ENCODE measurements at regions not wholly inside any gene's neighbourhood (a gene's known extent, or its start where the extent isn't known, plus 50 kb on each side); places are given as distances from the start of the nearest gene placed in this dataset.

DNA sequence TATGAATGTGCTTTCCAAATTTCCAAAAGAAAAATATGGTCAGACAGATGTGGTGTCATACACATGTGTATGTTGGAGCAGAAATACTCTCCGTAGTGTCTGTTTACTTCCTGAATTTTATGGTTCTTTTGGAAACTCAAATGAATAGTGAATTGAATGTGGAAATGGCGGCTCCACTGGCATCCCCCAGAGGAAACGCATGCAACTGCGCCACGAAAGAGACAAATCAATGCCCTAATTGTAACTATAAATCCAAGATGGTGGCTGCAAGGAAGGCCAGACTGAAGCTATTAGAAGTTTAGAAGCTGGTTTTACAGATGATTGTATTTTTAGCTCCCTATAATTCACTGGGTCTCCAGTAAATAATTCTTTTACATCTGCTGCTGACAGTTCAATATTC is 246.7 kb downstream of the FGFR2 start:
- H3K4me1 ChIP-seq (ENCODE audit: control insufficient read depth in 1 of 2, extremely low read depth in 1 of 2, insufficient read depth in 2 of 2, low read length in 2 of 2): no peaks in the 10 kb centered on the region

GRCh38 chr10:121352231-121352855 is 245.9 kb downstream of the FGFR2 start:
- Mint-ChIP-seq H3K9me3 (peaks cover 4 to 14% (median 9%) of the 10 kb centered on the region in 3 donors), H3K36me3 (no peaks in the 10 kb centered on the region), H3K4me3 (no peak overlapping the region), H3K4me1 (no peaks in the 10 kb centered on the region), H3K27me3 (peaks cover 0 to 2% of the 10 kb centered on the region in 2 donors), H3K27ac (no peak overlapping the region)
- DNase-seq: no peak
- Histone ChIP-seq H3K27ac (ENCODE audit: low read length) (no peak overlapping the region), H3K36me3 (ENCODE audit: control insufficient read depth in 2 of 2, extremely low read depth in 1 of 2, insufficient read depth in 1 of 2, low read length in 1 of 2) (no peaks in the 10 kb centered on the region), H3K4me1 (ENCODE audit: control insufficient read depth in 1 of 2, extremely low read depth in 1 of 2, insufficient read depth in 2 of 2, low read length in 2 of 2) (no peaks in the 10 kb centered on the region), H3K4me3 (ENCODE audit: control insufficient read depth in 1 of 2, extremely low read depth in 1 of 2, low read length in 1 of 2) (no peak overlapping the region), H3K9me3 (no peaks in the 10 kb centered on the region), H3K27me3 (replicated peaks in 1 of 2; ENCODE audit: control insufficient read depth in 2 of 2, extremely low read depth in 1 of 2, insufficient read depth in 2 of 2, low read length in 1 of 2) (no peaks in the 10 kb centered on the region)
- ATAC-seq (replicated peaks in 1 of 4): no peak
- ChIA-PET CTCF (no interaction called here), POLR2A (no interaction called here)
- 69% methylated on average over 5 of the region's 7 CpGs for WGBS (ENCODE audit: insufficient coverage)

More for the DNA sequence above, 246.7 kb downstream of the FGFR2 start:
- Mint-ChIP-seq H3K4me3 (no peak overlapping the region), H3K27me3 (peaks cover 2 to 5% of the 10 kb centered on the region in 2 donors), H3K4me1 (no peaks in the 10 kb centered on the region), H3K36me3 (no peaks in the 10 kb centered on the region), H3K27ac (no peak overlapping the region), H3K9me3 (peaks cover 4 to 10% (median 4%) of the 10 kb centered on the region in 3 donors)
- no peak overlapping the region for H3K27ac ChIP-seq (ENCODE audit: low read length)
- no peak for DNase-seq
- WGBS (ENCODE audit: insufficient coverage): no CpG with 5 or more reads among the region's 5 CpGs
- H3K4me3 ChIP-seq (ENCODE audit: control insufficient read depth in 1 of 2, extremely low read depth in 1 of 2, low read length in 1 of 2): no peak overlapping the region
- no peak for ATAC-seq (replicated peaks in 1 of 4)
- H3K27me3 ChIP-seq (replicated peaks in 1 of 2; ENCODE audit: control insufficient read depth in 2 of 2, extremely low read depth in 1 of 2, insufficient read depth in 2 of 2, low read length in 1 of 2): no peaks in the 10 kb centered on the region
- ChIA-PET POLR2A (no interaction called here), CTCF (no interaction called here)
- H3K9me3 ChIP-seq: no peaks in the 10 kb centered on the region
- no peaks in the 10 kb centered on the region for H3K36me3 ChIP-seq (ENCODE audit: control insufficient read depth in 2 of 2, extremely low read depth in 1 of 2, insufficient read depth in 1 of 2, low read length in 1 of 2)

DNA sequence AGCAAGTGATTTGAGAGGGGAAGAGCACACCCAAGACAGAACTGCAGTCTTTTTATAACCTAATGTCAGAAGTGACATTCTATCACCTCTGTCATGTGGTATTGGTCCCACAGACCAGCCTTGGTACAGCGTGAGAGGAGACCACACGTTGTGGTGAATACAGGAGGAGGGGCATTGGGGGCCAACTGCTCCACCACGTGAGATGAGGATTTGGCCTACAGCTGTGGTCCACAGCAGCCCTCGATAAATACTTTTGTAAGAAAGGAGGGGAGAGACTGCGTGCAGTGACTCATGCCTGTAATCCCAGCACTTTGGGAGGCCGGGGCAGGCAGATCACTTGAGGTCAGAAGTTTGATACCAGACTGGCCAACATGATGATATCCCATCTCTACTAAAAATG is 243.1 kb downstream of the FGFR2 start:
- H3K36me3 ChIP-seq (ENCODE audit: control insufficient read depth in 2 of 2, extremely low read depth in 1 of 2, insufficient read depth in 1 of 2, low read length in 1 of 2): no peaks in the 10 kb centered on the region
- no peak overlapping the region for H3K27ac ChIP-seq (ENCODE audit: low read length)
- Mint-ChIP-seq H3K9me3 (peaks cover 4 to 18% (median 9%) of the 10 kb centered on the region in 3 donors), H3K36me3 (no peaks in the 10 kb centered on the region), H3K4me1 (no peaks in the 10 kb centered on the region), H3K27me3 (peaks cover 0 to 2% of the 10 kb centered on the region in 2 donors), H3K4me3 (no peak overlapping the region), H3K27ac (no peak overlapping the region)
- WGBS (ENCODE audit: insufficient coverage): 77% methylated on average over 5 of the region's 6 CpGs
- H3K4me1 ChIP-seq (ENCODE audit: control insufficient read depth in 1 of 2, extremely low read depth in 1 of 2, insufficient read depth in 2 of 2, low read length in 2 of 2): no peaks in the 10 kb centered on the region
- no peaks in the 10 kb centered on the region for H3K27me3 ChIP-seq (replicated peaks in 1 of 2; ENCODE audit: control insufficient read depth in 2 of 2, extremely low read depth in 1 of 2, insufficient read depth in 2 of 2, low read length in 1 of 2)
- DNase-seq (no peak), ATAC-seq (replicated peaks in 1 of 4) (no peak)
- H3K4me3 ChIP-seq (ENCODE audit: control insufficient read depth in 1 of 2, extremely low read depth in 1 of 2, low read length in 1 of 2): no peak overlapping the region
- H3K9me3 ChIP-seq: no peaks in the 10 kb centered on the region
- ChIA-PET POLR2A (no interaction called here), CTCF (no interaction called here)

- Mint-ChIP-seq H3K36me3 (no peaks in the 10 kb centered on the region), H3K27me3 (peaks cover 0 to 2% of the 10 kb centered on the region in 2 donors), H3K4me1 (no peaks in the 10 kb centered on the region), H3K27ac (no peak overlapping the region), H3K4me3 (no peak overlapping the region), H3K9me3 (peaks cover 1 to 16% (median 9%) of the 10 kb centered on the region in 3 donors)
- H3K4me1 ChIP-seq (ENCODE audit: control insufficient read depth in 1 of 2, extremely low read depth in 1 of 2, insufficient read depth in 2 of 2, low read length in 2 of 2): no peaks in the 10 kb centered on the region
- ChIA-PET POLR2A (no interaction called here), CTCF (no interaction called here)
- H3K27ac ChIP-seq (ENCODE audit: low read length): no peak overlapping the region
- no peaks in the 10 kb centered on the region for H3K9me3 ChIP-seq
- DNase-seq (no peak), ATAC-seq (replicated peaks in 1 of 4) (no peak)
- no peaks in the 10 kb centered on the region for H3K27me3 ChIP-seq (replicated peaks in 1 of 2; ENCODE audit: control insufficient read depth in 2 of 2, extremely low read depth in 1 of 2, insufficient read depth in 2 of 2, low read length in 1 of 2)
- no peak overlapping the region for H3K4me3 ChIP-seq (ENCODE audit: control insufficient read depth in 1 of 2, extremely low read depth in 1 of 2, low read length in 1 of 2)
- WGBS (ENCODE audit: insufficient coverage): no CpG with 5 or more reads among the region's 2 CpGs
- no peaks in the 10 kb centered on the region for H3K36me3 ChIP-seq (ENCODE audit: control insufficient read depth in 2 of 2, extremely low read depth in 1 of 2, insufficient read depth in 1 of 2, low read length in 1 of 2)
These were observed 242.1 kb downstream of the FGFR2 start for GRCh38 chr10:121356183-121356582.

DNA sequence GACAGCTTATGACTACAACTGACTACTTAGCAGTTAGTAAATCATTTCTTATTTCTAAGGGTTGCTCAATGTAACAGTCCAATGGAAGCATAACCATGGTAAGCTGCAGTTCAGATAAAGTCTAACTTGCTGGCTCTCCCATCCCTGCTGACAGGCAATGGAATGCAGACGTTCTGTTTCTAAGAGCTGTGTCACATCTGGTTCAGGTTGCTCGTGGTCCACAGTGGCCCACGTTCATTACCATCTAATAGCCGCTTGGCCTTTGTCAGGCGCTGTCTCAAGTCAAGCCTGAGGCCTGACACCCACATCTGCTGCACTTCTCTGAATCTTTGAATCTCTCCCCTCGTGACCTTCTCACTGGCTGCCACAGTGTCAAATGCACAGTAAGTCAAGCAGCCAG is 240.8 kb downstream of the FGFR2 start:
- Mint-ChIP-seq H3K4me1 (no peaks in the 10 kb centered on the region), H3K4me3 (no peak overlapping the region), H3K36me3 (no peaks in the 10 kb centered on the region), H3K27ac (no peak overlapping the region), H3K9me3 (peaks cover 0 to 14% (median 9%) of the 10 kb centered on the region in 3 donors), H3K27me3 (peaks cover 0 to 2% of the 10 kb centered on the region in 2 donors)
- no peaks in the 10 kb centered on the region for H3K27me3 ChIP-seq (replicated peaks in 1 of 2; ENCODE audit: control insufficient read depth in 2 of 2, extremely low read depth in 1 of 2, insufficient read depth in 2 of 2, low read length in 1 of 2)
- no peak for DNase-seq
- ATAC-seq (replicated peaks in 1 of 4): no peak
- POLR2A ChIA-PET: no interaction called here
- no peaks in the 10 kb centered on the region for H3K9me3 ChIP-seq
- H3K4me3 ChIP-seq (ENCODE audit: control insufficient read depth in 1 of 2, extremely low read depth in 1 of 2, low read length in 1 of 2): no peak overlapping the region
- WGBS (ENCODE audit: insufficient coverage): 72% methylated on average over 6 of the region's 6 CpGs
- CTCF ChIA-PET: no interaction called here
- H3K4me1 ChIP-seq (ENCODE audit: control insufficient read depth in 1 of 2, extremely low read depth in 1 of 2, insufficient read depth in 2 of 2, low read length in 2 of 2): no peaks in the 10 kb centered on the region
- H3K36me3 ChIP-seq (ENCODE audit: control insufficient read depth in 2 of 2, extremely low read depth in 1 of 2, insufficient read depth in 1 of 2, low read length in 1 of 2): no peaks in the 10 kb centered on the region
- H3K27ac ChIP-seq (ENCODE audit: low read length): no peak overlapping the region

- H3K27me3 ChIP-seq (replicated peaks in 1 of 2; ENCODE audit: control insufficient read depth in 2 of 2, extremely low read depth in 1 of 2, insufficient read depth in 2 of 2, low read length in 1 of 2): no peaks in the 10 kb centered on the region
- no peaks in the 10 kb centered on the region for H3K36me3 ChIP-seq (ENCODE audit: control insufficient read depth in 2 of 2, extremely low read depth in 1 of 2, insufficient read depth in 1 of 2, low read length in 1 of 2)
- Mint-ChIP-seq H3K9me3 (peaks cover 0 to 4% (median under 1%) of the 10 kb centered on the region in 3 donors), H3K27ac (no peak overlapping the region), H3K36me3 (no peaks in the 10 kb centered on the region), H3K4me1 (no peaks in the 10 kb centered on the region), H3K4me3 (no peak overlapping the region), H3K27me3 (no peaks in the 10 kb centered on the region)
- 83% methylated on average over 4 of the region's 5 CpGs for WGBS (ENCODE audit: insufficient coverage)
- ATAC-seq (replicated peaks in 1 of 4) (no peak), DNase-seq (no peak)
- no peaks in the 10 kb centered on the region for H3K4me1 ChIP-seq (ENCODE audit: control insufficient read depth in 1 of 2, extremely low read depth in 1 of 2, insufficient read depth in 2 of 2, low read length in 2 of 2)
- H3K4me3 ChIP-seq (ENCODE audit: control insufficient read depth in 1 of 2, extremely low read depth in 1 of 2, low read length in 1 of 2): no peak overlapping the region
- ChIA-PET POLR2A (no interaction called here), CTCF (no interaction called here)
- no peak overlapping the region for H3K27ac ChIP-seq (ENCODE audit: low read length)
- no peaks in the 10 kb centered on the region for H3K9me3 ChIP-seq
These were observed 236.2 kb downstream of the FGFR2 start for GRCh38 chr10:121362026-121362425.

- Mint-ChIP-seq H3K27me3 (no peaks in the 10 kb centered on the region), H3K36me3 (no peaks in the 10 kb centered on the region)
- WGBS (ENCODE audit: insufficient coverage): 92% methylated on average over 27 of the region's 29 CpGs
These were observed 232.7 kb downstream of the FGFR2 start for GRCh38 chr10:121365566-121365965.

More at GRCh38 chr10:121365566-121365965, 232.7 kb downstream of the FGFR2 start:
- Histone ChIP-seq H3K4me3 (ENCODE audit: control insufficient read depth in 1 of 2, extremely low read depth in 1 of 2, low read length in 1 of 2) (no peak overlapping the region), H3K27me3 (replicated peaks in 1 of 2; ENCODE audit: control insufficient read depth in 2 of 2, extremely low read depth in 1 of 2, insufficient read depth in 2 of 2, low read length in 1 of 2) (no peaks in the 10 kb centered on the region), H3K36me3 (ENCODE audit: control insufficient read depth in 2 of 2, extremely low read depth in 1 of 2, insufficient read depth in 1 of 2, low read length in 1 of 2) (no peaks in the 10 kb centered on the region), H3K27ac (ENCODE audit: low read length) (no peak overlapping the region), H3K4me1 (ENCODE audit: control insufficient read depth in 1 of 2, extremely low read depth in 1 of 2, insufficient read depth in 2 of 2, low read length in 2 of 2) (no peaks in the 10 kb centered on the region), H3K9me3 (no peaks in the 10 kb centered on the region)
- ChIA-PET CTCF (no interaction called here), POLR2A (no interaction called here)
- Mint-ChIP-seq H3K4me1 (no peaks in the 10 kb centered on the region), H3K27ac (no peak overlapping the region), H3K9me3 (peaks cover 0 to 2% (median 0%) of the 10 kb centered on the region in 3 donors), H3K4me3 (no peak overlapping the region)
- no peak for ATAC-seq (replicated peaks in 1 of 4)
- no peak for DNase-seq
